ENCODE measurements at regions not wholly inside any gene's neighbourhood (a gene's known extent, or its start where the extent isn't known, plus 50 kb on each side); places are given as distances from the start of the nearest gene placed in this dataset.

GRCh38 chr1:30412241-30413110, 310.9 kb downstream of the MATN1 start:
- DNase-seq (ENCODE audit: low spot score in 2 of 2): peak in 1 of 2 donors; percentile 34
- Mint-ChIP-seq H3K27ac (no peak overlapping the region), H3K9me3 (no peaks in the 10 kb centered on the region), H3K4me3 (no peak overlapping the region), H3K36me3 (no peaks in the 10 kb centered on the region), H3K4me1 (no peaks in the 10 kb centered on the region)
- peak; percentile 59 for ATAC-seq

GRCh38 chr1:30411206-30411605, 312.2 kb downstream of the MATN1 start:
- DNase-seq (ENCODE audit: low spot score in 2 of 2) (peak in 1 of 2 donors; percentile 40), ATAC-seq (no peak)
- H3K27ac Mint-ChIP-seq: no peak overlapping the region
- no peaks in the 10 kb centered on the region for H3K9me3 Mint-ChIP-seq
- no peaks in the 10 kb centered on the region for H3K36me3 Mint-ChIP-seq
- H3K4me3 Mint-ChIP-seq: no peak overlapping the region
- H3K4me1 Mint-ChIP-seq: no peaks in the 10 kb centered on the region

GRCh38 chr1:30410153-30410851, 313.1 kb downstream of the MATN1 start:
- Mint-ChIP-seq H3K9me3 (no peaks in the 10 kb centered on the region), H3K4me1 (no peaks in the 10 kb centered on the region), H3K36me3 (no peaks in the 10 kb centered on the region), H3K27ac (no peak overlapping the region), H3K4me3 (no peak overlapping the region)
- DNase-seq (ENCODE audit: low spot score in 2 of 2) (peak in 1 of 2 donors; percentile 35), ATAC-seq (no peak)

GRCh38 chr1:30409476-30410152, 313.8 kb downstream of the MATN1 start:
- no peak for ATAC-seq
- no peak overlapping the region for H3K4me3 Mint-ChIP-seq
- H3K27ac Mint-ChIP-seq: no peak overlapping the region
- no peaks in the 10 kb centered on the region for H3K9me3 Mint-ChIP-seq
- H3K4me1 Mint-ChIP-seq: no peaks in the 10 kb centered on the region
- DNase-seq (ENCODE audit: low spot score in 2 of 2): peak in 1 of 2 donors; percentile 32
- no peaks in the 10 kb centered on the region for H3K36me3 Mint-ChIP-seq

GRCh38 chr1:30407865-30408580, 315.4 kb downstream of the MATN1 start:
- ATAC-seq (no peak), DNase-seq (ENCODE audit: low spot score in 2 of 2) (peak in 1 of 2 donors; percentile 38)
- H3K4me1 Mint-ChIP-seq: no peaks in the 10 kb centered on the region
- H3K36me3 Mint-ChIP-seq: no peaks in the 10 kb centered on the region
- H3K27ac Mint-ChIP-seq: no peak overlapping the region
- no peaks in the 10 kb centered on the region for H3K9me3 Mint-ChIP-seq
- no peak overlapping the region for H3K4me3 Mint-ChIP-seq

GRCh38 chr1:30406996-30407864, 316.2 kb downstream of the MATN1 start:
- H3K27ac Mint-ChIP-seq: no peak overlapping the region
- H3K4me3 Mint-ChIP-seq: no peak overlapping the region
- ATAC-seq (no peak), DNase-seq (ENCODE audit: low spot score in 2 of 2) (peak in 1 of 2 donors; percentile 22)
- H3K4me1 Mint-ChIP-seq: no peaks in the 10 kb centered on the region
- H3K36me3 Mint-ChIP-seq: no peaks in the 10 kb centered on the region
- H3K9me3 Mint-ChIP-seq: no peaks in the 10 kb centered on the region

- ATAC-seq (no peak), DNase-seq (ENCODE audit: low spot score in 2 of 2) (no peak)
- no peaks in the 10 kb centered on the region for H3K36me3 Mint-ChIP-seq
- H3K4me1 Mint-ChIP-seq: no peaks in the 10 kb centered on the region
- no peak overlapping the region for H3K27ac Mint-ChIP-seq
- H3K4me3 Mint-ChIP-seq: no peak overlapping the region
- H3K9me3 Mint-ChIP-seq: no peaks in the 10 kb centered on the region
Measured at GRCh38 chr1:30405631-30406212, 317.7 kb downstream of the MATN1 start.

GRCh38 chr1:30405081-30405480, 318.3 kb downstream of the MATN1 start:
- Mint-ChIP-seq H3K36me3 (no peaks in the 10 kb centered on the region), H3K4me3 (no peak overlapping the region), H3K9me3 (no peaks in the 10 kb centered on the region), H3K4me1 (no peaks in the 10 kb centered on the region), H3K27ac (no peak overlapping the region)
- DNase-seq (ENCODE audit: low spot score in 2 of 2): no peak
- ATAC-seq: no peak

GRCh38 chr1:30404341-30404740, 319.0 kb downstream of the MATN1 start:
- H3K27ac Mint-ChIP-seq: no peak overlapping the region
- no peaks in the 10 kb centered on the region for H3K9me3 Mint-ChIP-seq

GRCh38 chr1:30403726-30404125, 319.7 kb downstream of the MATN1 start:
- Mint-ChIP-seq H3K9me3 (no peaks in the 10 kb centered on the region), H3K4me1 (no peaks in the 10 kb centered on the region), H3K27ac (no peak overlapping the region), H3K36me3 (no peaks in the 10 kb centered on the region), H3K4me3 (no peak overlapping the region)
- DNase-seq (ENCODE audit: low spot score in 2 of 2): no peak
- no peak for ATAC-seq

More at GRCh38 chr1:30404341-30404740, 319.0 kb downstream of the MATN1 start:
- no peak overlapping the region for H3K4me3 Mint-ChIP-seq
- no peaks in the 10 kb centered on the region for H3K4me1 Mint-ChIP-seq
- ATAC-seq (no peak), DNase-seq (ENCODE audit: low spot score in 2 of 2) (no peak)
- H3K36me3 Mint-ChIP-seq: no peaks in the 10 kb centered on the region

GRCh38 chr1:30403061-30403645, 320.2 kb downstream of the MATN1 start:
- Mint-ChIP-seq H3K4me3 (no peak overlapping the region), H3K27ac (no peak overlapping the region), H3K4me1 (no peaks in the 10 kb centered on the region), H3K9me3 (no peaks in the 10 kb centered on the region), H3K36me3 (no peaks in the 10 kb centered on the region)
- no peak for ATAC-seq
- no peak for DNase-seq (ENCODE audit: low spot score in 2 of 2)

GRCh38 chr1:30402031-30402430, 321.4 kb downstream of the MATN1 start:
- DNase-seq (ENCODE audit: low spot score in 2 of 2) (no peak), ATAC-seq (no peak)
- Mint-ChIP-seq H3K27ac (no peak overlapping the region), H3K4me1 (no peaks in the 10 kb centered on the region), H3K9me3 (no peaks in the 10 kb centered on the region), H3K4me3 (no peak overlapping the region), H3K36me3 (no peaks in the 10 kb centered on the region)

- ATAC-seq: no peak
- Mint-ChIP-seq H3K9me3 (no peaks in the 10 kb centered on the region), H3K4me3 (no peak overlapping the region), H3K27ac (no peak overlapping the region), H3K4me1 (no peaks in the 10 kb centered on the region), H3K36me3 (no peaks in the 10 kb centered on the region)
- no peak for DNase-seq (ENCODE audit: low spot score in 2 of 2)
Measured at GRCh38 chr1:30400507-30400906, 322.9 kb downstream of the MATN1 start.

GRCh38 chr1:30399026-30399425, 324.4 kb downstream of the MATN1 start:
- Mint-ChIP-seq H3K4me3 (no peak overlapping the region), H3K27ac (no peak overlapping the region), H3K9me3 (no peaks in the 10 kb centered on the region), H3K4me1 (no peaks in the 10 kb centered on the region), H3K36me3 (no peaks in the 10 kb centered on the region)
- DNase-seq (ENCODE audit: low spot score in 2 of 2) (no peak), ATAC-seq (no peak)
